Mucosa of gallbladder (tissue), 1 donor: ENCODE measurements at regions not wholly inside any gene's neighbourhood (a gene's known extent, or its start where the extent isn't known, plus 50 kb on each side); places are given as distances from the start of the nearest gene placed in this dataset.
"Not testable (repeated sequence)": the region's sequence is repeated elsewhere in the genome, so short reads cannot be mapped to it uniquely, and the experiment has no call there.

Source experiments
- DNase-seq: peaks from one replicate; pipeline ENCODE4 v3.0.0-alpha.2; 2020; ENCODE audit warnings: low spot score
- donor health status: DM: no; HTN: no; CAD: no.

DNA sequence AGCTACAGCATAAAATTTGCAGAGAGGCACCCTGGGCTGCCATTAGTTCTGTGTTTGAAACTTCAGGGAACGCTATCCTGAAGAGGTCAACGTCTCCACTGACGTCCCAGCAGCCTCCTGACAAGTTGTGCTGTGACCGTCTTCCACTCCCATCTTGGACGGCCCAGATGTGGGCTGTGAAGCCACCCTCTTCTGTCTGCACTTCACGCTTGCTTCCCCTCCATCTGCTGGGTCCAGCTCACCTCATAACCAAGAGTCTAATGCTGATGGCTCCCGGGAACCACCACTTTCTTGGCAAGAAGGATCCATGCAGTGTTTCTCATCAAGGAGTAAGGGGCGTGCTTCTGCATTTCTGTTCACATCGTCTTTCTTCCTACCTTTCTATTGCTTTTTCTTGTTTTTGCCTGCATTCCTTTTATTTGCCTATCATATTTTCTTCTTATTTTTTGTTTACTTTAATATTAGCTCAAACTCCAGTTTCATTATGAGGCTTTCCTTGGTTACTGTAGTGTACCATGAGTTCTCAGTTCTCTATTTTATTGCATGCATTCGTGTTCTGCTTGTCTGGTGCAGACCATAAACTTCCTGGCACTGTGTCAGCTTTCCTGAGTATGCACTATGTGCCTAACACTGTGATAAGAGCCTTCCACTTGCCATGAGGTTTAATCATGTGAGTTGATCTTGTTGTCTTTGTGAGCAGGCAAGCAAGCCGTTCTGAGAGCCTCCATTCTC is 631.8 kb upstream of the RAB6C start:
- DNase-seq: peak; percentile 37

DNA sequence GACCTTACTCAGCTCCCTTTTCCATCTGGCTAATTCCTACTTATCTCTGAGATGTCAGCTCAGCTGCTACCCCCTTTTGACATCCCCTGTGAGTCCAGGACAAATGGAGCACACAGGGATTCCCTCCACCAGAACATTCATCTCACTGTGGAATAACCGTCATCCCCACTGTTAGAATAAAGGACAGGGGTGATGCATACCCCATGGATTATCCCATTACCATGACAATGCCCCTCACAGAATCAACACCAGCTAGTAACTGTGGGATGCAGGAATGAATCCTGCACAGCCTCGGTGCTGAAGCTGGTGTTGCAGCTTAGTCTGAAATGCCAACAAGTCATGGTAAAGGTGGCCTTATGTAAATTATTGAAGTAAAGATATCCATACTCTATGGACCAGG is 624.8 kb upstream of the RAB6C start:
- no peak for DNase-seq

DNA sequence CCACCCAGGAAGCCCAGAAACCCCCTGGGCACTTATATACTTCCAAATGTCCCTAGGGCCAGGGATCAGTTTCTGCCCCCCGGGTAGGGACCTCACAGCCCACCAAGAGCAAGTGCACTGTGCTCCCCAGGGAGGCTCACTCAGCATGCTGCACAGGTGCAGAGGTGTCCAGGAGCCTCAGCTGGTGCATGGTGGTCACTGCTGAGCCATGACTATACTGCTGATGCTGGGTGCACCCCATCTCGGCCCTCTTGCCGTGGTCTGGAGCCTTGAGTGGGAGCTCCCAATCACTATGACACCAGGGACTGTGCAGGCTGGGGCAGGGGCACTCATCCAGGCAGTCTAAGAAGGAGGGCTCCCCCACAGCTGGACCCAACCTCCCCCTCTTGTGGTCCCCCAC is 617.8 kb upstream of the RAB6C start:
- no peak for DNase-seq

GRCh38 chr2:129366263-129366662 is 613.2 kb upstream of the RAB6C start:
- no peak for DNase-seq

- DNase-seq: no peak
These were observed 612.4 kb upstream of the RAB6C start for GRCh38 chr2:129367107-129367506.

DNA sequence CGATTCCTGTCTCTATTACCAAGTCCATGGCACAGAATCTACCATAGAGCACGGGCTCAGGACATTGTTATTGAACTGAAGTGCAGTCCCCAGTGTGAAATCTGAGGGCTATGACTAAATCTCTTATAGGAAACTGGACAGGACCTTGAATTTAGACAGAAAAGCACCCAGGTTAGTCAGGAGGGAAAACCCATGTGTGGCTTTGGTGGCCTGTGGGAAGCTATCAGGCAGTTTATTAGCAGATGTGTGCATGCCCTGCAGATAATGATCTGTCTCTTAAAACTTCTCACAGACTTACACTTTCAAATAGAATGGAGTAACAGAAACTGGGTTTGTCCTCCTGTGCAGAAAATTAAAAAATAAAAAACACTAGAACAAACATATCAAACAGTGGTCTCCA is 610.0 kb upstream of the RAB6C start:
- no peak for DNase-seq

DNA sequence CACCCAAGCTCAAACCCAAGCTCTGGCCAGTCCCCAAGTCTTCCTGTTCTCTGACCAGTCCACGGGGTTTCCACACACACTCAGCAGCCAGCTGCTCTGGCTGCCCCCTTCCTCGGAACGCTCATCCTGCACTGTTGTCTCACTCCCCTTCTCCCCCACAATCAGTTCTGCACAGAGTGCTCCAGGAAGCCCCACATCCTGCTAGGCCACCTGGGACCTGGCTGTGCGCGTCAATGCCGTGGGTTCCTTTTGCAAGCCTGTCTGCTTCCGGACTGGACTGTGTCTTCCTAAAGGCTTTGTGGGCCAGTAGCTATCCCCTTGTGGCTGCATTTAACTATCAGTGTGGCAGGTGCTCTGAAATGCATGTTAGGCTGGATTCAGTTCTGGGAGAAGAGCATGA is 605.0 kb upstream of the RAB6C start:
- no peak for DNase-seq

GRCh38 chr2:129375632-129376425 is 603.6 kb upstream of the RAB6C start:
- no peak for DNase-seq

DNA sequence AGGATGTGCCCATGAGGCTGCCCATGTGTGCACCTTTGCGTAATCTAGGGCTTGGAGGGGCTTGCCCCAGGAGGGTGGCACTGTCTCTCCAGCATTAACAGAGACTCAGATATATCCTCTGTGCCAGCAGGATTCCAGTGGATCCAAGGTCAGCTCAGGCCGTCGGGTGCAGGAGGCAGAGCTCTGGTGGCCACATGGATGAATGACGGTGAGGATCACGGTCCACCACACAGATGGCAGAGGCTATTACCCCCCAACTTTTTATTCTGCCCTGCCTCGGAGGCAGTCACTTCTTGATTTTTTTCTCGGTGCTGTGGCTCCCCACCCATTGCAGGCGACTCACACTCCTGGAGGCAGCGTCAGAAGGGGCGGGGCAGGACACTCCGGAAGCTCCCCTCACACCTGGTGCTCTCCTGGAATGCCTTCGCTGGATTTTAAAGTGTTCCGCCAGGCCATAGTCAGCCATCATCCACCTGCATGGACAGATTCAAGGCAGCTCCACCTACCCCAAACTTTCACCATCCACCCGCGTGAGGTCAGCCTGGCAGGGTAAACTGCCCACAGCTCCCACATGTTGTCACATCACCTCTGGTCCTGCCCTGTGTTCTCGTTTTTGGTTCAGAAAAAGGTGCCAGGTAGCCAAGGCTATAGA is 602.9 kb upstream of the RAB6C start:
- no peak for DNase-seq

DNA sequence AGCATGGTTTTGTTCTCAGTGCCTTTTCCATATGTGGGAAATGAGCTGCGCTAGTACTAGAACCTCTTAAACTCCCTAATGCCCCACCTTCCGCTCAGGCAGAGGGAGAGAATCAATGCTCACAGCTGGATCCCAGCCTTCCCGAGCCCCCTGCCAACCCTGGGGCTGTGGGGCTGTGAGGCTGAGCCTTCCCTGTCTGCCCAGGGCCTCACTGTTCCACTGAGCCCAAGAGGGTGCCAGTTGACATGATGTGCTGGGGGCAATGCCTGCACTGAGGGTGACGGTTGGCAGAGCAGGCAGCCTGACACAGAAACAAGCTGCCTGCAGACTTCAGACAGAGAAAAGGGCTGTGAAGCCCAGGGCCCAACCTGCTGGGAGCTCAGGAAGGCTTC is 602.4 kb upstream of the RAB6C start:
- DNase-seq: no peak

DNA sequence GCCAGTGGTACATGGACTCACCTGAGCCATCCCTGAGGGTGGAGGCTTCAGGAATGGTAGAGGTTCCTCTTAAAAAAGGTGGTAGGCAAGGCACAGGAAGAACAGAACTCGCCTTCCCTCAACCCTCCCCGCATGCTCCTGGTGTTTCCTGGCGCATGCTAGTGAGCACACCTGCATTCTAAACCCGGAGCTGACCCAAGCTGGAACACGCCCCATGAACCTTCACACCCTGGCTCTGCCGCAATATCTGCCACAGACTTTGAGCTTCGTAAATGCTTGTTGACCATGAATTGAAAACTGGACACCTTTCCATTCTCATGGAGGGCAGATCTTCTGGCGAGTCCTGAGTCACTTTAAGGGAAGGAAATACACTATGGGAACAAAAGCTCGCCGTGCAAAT is 601.3 kb upstream of the RAB6C start:
- DNase-seq: no peak

DNA sequence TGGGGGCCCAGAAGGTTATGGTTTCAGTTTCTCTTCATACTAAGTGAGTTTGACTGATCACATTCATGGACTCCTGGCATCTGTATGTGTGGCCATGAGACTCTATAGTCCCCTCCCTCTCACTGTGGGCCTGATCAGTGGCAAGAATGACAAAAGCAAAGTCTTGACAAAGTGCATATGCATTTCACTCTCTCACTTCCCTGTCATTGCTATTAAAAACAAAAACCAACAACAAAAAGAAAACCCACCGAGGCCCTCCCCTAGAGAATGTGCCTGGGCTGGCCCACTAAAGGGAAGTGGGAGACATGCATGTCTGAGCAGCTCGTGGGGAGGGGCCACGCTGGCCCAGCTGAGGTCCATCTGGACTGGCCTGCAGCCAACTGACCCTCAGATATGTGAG is 600.1 kb upstream of the RAB6C start:
- no peak for DNase-seq

DNA sequence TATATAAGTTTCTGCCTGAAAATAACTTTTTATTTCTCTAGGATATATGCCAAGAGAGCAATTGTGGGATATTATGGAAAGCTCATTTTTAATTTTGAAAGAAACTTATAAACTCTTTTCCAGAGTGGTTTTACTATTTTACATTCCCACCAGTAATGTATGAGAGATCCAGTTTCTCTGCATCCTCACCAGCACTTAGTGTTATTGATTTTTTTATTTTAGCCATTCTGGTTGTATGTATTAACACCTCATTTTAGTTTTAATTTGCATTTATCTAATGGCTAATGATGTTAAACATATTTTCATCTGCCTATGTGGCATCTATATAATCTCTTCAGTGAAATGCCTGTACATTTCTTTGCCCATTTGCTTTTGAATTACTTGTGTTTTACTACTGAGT is 597.7 kb upstream of the RAB6C start:
- no peak for DNase-seq

GRCh38 chr2:129388870-129389269 is 590.6 kb upstream of the RAB6C start:
- DNase-seq: no peak

DNA sequence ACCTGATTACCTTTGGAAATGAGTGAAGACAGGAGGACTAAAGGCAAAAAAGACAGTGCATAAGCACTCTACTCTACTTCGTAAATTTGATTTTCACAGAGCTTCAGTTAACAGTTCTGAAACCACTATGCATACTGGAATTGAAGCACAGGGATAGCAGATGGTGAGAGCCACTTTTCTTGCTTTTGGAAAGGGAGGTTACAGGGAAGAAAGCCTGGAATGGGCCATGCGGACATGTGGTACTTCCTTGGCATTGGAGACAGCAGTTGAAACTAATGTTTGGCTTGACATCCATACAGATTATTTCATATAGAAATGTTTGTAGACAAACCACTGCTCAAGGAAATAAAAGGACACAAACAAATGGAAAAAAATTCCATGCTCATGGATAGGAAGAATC is 585.6 kb upstream of the RAB6C start:
- DNase-seq: no peak

GRCh38 chr2:129396980-129397599 is 582.4 kb upstream of the RAB6C start:
- DNase-seq: peak; percentile 56

DNA sequence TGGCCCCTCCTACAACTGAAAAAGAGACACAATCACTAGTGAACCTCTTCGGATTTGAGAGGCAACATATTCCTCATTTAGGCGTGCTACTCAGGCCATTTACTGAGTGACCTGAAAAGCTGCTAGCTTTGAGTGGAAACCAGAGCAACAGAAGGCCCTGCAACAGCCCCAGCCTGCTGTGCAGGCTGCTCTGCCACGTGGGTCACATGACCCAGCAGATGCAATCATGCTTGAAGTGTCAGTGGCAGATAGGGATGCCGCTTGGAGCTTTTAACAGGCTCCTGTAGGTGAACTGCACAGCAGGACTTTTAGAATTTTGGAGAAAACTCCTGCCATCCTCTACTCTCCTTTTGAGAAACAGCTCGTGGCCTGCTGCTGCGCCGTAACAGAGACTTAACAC is 578.6 kb upstream of the RAB6C start:
- no peak for DNase-seq

DNA sequence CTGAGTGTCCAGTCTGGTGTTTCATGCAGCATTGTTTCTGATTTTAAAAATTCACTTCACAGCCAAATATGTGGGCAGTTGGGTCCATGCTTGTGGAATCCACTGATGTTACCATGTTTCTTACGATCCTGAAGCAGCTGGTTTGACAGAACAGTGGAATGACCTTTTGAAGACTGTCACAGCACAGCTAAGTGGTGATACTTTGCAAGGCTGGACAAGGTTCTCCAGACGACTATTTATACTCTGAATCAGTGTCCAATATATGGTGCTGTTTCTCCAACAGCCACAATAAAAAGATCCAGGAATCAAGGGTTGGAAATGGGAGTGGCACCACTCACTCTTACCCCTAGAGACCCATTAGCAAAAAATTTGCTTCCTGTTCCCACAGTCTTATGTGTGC is 577.4 kb upstream of the RAB6C start:
- no peak for DNase-seq

GRCh38 chr2:129404000-129404685 is 575.3 kb upstream of the RAB6C start:
- DNase-seq: no peak

DNA sequence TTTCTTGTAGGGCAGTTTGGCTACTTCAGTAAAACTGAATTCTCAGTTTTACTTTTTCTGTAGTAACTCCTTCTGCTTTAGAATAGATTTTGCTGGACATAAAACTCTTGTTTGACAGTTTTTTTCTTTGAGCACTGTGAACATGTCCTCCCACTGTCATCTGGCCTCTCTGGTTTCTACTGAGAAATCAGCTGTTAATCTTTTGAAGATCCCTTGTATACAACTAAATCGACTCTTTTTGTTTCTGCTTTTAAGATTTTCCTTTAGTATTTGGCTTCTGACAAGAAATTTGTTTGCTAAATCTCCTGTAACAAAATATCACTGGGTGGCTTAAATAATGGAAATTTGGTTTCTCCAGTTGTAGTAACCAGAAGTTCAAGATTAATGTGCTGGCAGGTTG is 570.9 kb upstream of the RAB6C start:
- no peak for DNase-seq

GRCh38 chr2:129417041-129417440 is 562.4 kb upstream of the RAB6C start:
- DNase-seq: not testable (repeated sequence)

GRCh38 chr2:129422028-129422427 is 557.4 kb upstream of the RAB6C start:
- no peak for DNase-seq
